Prostate gland (tissue), 2 donors: ENCODE measurements at regions not wholly inside any gene's neighbourhood (a gene's known extent, or its start where the extent isn't known, plus 50 kb on each side); places are given as distances from the start of the nearest gene placed in this dataset.

Experiments used
- DNase-seq: peaks from one replicate; pipeline ENCODE4 v3.0.0-alpha.2; 2019; ENCODE audit warnings: low spot score
- H3K27ac ChIP-seq, 2 donors: fragments of 200-600 bp; sonication (generic); 2 replicates each; pipeline ENCODE4 v1.5.1; 2017 to 2019
- H3K27me3 ChIP-seq: fragments of 200-600 bp; sonication (generic); replicated peaks from 2 replicates; pipeline ENCODE4 v1.5.1; 2019; ENCODE audit not compliant: insufficient read depth
- H3K36me3 ChIP-seq, 2 donors: fragments of 200-600 bp; sonication (generic); 1 replicate in 1 of 2; 2 replicates in 1 of 2; pipeline versions ENCODE4 v1.5.1 to v1.8.1; 2017 to 2019
- H3K4me1 ChIP-seq: fragments of 200-600 bp; sonication (generic); replicated peaks from 2 replicates; pipeline ENCODE4 v1.5.1; 2019
- H3K4me3 ChIP-seq, 2 donors: fragments of 200-600 bp; sonication (generic); 2 replicates each; pipeline ENCODE4 v1.5.1; 2017 to 2019
- H3K9me3 ChIP-seq: fragments of 200-600 bp; sonication (generic); 2 replicates; pipeline ENCODE4 v1.5.1; 2017
- CTCF ChIP-seq, 4 experiments: fragments of 200-600 bp in 2 of 4; fragments of 450-650 bp in 2 of 4; sonication (generic) in 2 of 4; IDR thresholded peaks; 1 replicate in 3 of 4; 2 replicates in 1 of 4; pipeline ENCODE4 v1.5.1; 2016 to 2019; ENCODE audit warnings: antibody characterized with exemption in 4 of 4, mild to moderate bottlenecking in 2 of 4, moderate library complexity in 2 of 4
- POLR2A ChIP-seq: fragments of 450-650 bp; IDR thresholded peaks from one replicate; pipeline ENCODE4 v1.6.1; 2016; ENCODE audit warnings: antibody characterized with exemption, mild to moderate bottlenecking
- POLR2AphosphoS5 ChIP-seq: sonication (generic); formaldehyde crosslinking; IDR thresholded peaks from one replicate; pipeline ENCODE4 v1.6.1; 2017; ENCODE audit warnings: antibody characterized with exemption
- WGBS: methylation state at CpG from one replicate; pipeline ENCODE4 v1.1.5; 2018; 5-methylcytosine and 5-hydroxymethylcytosine counted together
- intact Hi-C: fragments of 100-400 bp; cut with DNase I; formaldehyde crosslinking; loops from one replicate; pipeline ENCODE4 v1.14.2; 2022

- TF ChIP-seq POLR2A (no peak), CTCF (IDR thresholded peaks at IDR 0.05) (no peak), POLR2AphosphoS5 (no peak)
- DNase-seq, result no peak
- 52% methylated on average over 3 of the region's 3 CpGs for WGBS
Measured at GRCh38 chr2:139721411-139721995, 941.3 kb upstream of the NXPH2 start.

GRCh38 chr2:139720056-139720455, 939.9 kb upstream of the NXPH2 start:
- H3K27me3 ChIP-seq, result no peaks in the 10 kb centered on the region
- TF ChIP-seq POLR2A (no peak), CTCF (IDR thresholded peaks at IDR 0.05) (no peak), POLR2AphosphoS5 (no peak)
- DNase-seq, result no peak
- WGBS, result 49% methylated on average over 3 of the region's 3 CpGs
- H3K9me3 ChIP-seq, result no peaks in the 10 kb centered on the region
- H3K36me3 ChIP-seq, result no peaks in the 10 kb centered on the region
- intact Hi-C loops, result no loop called here
- no peak overlapping the region for H3K27ac ChIP-seq
- no peak overlapping the region for H3K4me3 ChIP-seq
- no peaks in the 10 kb centered on the region for H3K4me1 ChIP-seq

More at GRCh38 chr2:139721411-139721995, 941.3 kb upstream of the NXPH2 start:
- Histone ChIP-seq H3K36me3 (no peaks in the 10 kb centered on the region), H3K4me1 (no peaks in the 10 kb centered on the region), H3K9me3 (no peaks in the 10 kb centered on the region), H3K27me3 (no peaks in the 10 kb centered on the region), H3K27ac (no peak overlapping the region), H3K4me3 (no peak overlapping the region)
- intact Hi-C loops, result no loop called here

- H3K9me3 ChIP-seq, result no peaks in the 10 kb centered on the region
- TF ChIP-seq CTCF (IDR thresholded peaks at IDR 0.05) (no peak), POLR2A (no peak), POLR2AphosphoS5 (no peak)
- no peaks in the 10 kb centered on the region for H3K4me1 ChIP-seq
- H3K36me3 ChIP-seq, result no peaks in the 10 kb centered on the region
- no peak overlapping the region for H3K27ac ChIP-seq
- no peaks in the 10 kb centered on the region for H3K27me3 ChIP-seq
- intact Hi-C loops, result no loop called here
- H3K4me3 ChIP-seq, result no peak overlapping the region
- DNase-seq, result no peak
Measured at GRCh38 chr2:139704606-139705005, 924.4 kb upstream of the NXPH2 start.

GRCh38 chr2:139694327-139694726, 914.1 kb upstream of the NXPH2 start:
- Histone ChIP-seq H3K27me3 (no peaks in the 10 kb centered on the region), H3K9me3 (no peaks in the 10 kb centered on the region), H3K27ac (no peak overlapping the region), H3K36me3 (no peaks in the 10 kb centered on the region), H3K4me1 (no peaks in the 10 kb centered on the region), H3K4me3 (no peak overlapping the region)
- no peak for TF ChIP-seq POLR2A
- no peak for TF ChIP-seq POLR2AphosphoS5
- no peak for TF ChIP-seq CTCF (IDR thresholded peaks at IDR 0.05)
- whole genome bisulfite sequencing, result 74% methylated on average over 1 of the region's 1 CpG
- intact Hi-C loops, result no loop called here
- no peak for DNase-seq

- intact Hi-C loops, result no loop called here
- 77% methylated on average over 3 of the region's 3 CpGs for WGBS
Measured at GRCh38 chr2:139686205-139686604, 906.0 kb upstream of the NXPH2 start.

More at GRCh38 chr2:139686205-139686604, 906.0 kb upstream of the NXPH2 start:
- Histone ChIP-seq H3K36me3 (no peaks in the 10 kb centered on the region), H3K9me3 (no peaks in the 10 kb centered on the region), H3K27ac (no peak overlapping the region), H3K4me3 (no peak overlapping the region), H3K27me3 (no peaks in the 10 kb centered on the region), H3K4me1 (no peaks in the 10 kb centered on the region)
- no peak for DNase-seq
- TF ChIP-seq POLR2AphosphoS5 (no peak), POLR2A (no peak), CTCF (IDR thresholded peaks at IDR 0.05) (no peak)
